SIG-M5 treated with dmso at 0.1 percent for 504 hours (cell line): ENCODE measurements at regions not wholly inside any gene's neighbourhood (a gene's known extent, or its start where the extent isn't known, plus 50 kb on each side); places are given as distances from the start of the nearest gene placed in this dataset.

Experiments used
- DNase-seq: peaks from one replicate; lab custom pipeline; 2025; ENCODE audit not compliant: unreplicated experiment; lab: John Stamatoyannopoulos, UW

DNA sequence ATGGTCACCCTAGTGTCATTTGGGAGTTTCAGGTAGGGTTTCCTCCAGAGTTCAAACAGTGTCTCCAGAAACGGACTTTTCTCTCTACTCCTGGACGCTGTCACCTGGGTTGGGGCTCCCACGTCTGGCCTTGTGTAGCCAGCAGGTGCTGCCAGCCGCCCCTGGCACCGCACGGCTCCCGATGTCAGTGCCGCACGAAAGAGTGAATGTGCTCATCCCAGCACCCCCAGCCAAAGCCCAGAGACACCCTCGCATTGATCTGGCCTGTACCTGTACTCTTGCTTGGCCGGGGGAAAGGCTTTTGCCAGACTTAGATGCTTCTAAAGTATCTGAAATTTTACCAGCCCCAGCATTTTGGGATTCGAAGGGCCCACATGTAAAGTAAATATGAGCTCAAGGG lies 351.9 kb downstream of the C16orf95 start:
- no peak for DNase-seq

DNA sequence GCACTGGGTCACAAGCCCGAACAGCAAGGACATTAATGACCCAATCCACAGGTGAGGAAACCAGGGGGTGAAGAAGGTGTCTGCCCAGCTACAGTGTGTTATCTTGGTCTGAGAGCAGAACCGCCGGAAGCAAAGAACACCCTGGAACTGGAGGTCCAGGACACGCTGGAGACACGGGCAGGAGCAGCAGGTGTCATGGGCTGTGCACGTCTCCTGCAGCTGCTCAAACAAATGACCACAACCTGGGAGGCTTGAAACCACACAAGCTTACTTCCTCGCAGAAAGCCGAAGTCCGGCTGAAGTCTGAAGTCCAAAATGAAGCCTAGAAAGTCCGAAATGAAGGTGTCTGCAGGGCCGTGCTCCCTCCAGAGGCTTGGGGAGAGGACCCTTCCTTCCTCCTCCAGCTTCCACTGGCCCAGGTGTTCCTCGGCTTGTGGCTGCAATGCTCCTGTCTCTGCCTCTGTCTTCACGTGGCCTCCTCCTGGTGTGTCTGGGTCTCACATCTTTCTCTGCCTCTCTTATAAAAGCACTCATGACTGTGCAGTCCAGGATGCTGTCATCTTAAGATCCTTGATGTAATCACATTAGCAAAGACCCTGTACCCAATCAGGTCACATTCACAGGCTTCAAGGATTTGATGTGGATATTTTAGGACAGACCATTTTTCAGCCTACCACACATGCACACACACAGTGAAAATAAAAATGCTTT lies 351.2 kb downstream of the C16orf95 start:
- DNase-seq: no peak

DNA sequence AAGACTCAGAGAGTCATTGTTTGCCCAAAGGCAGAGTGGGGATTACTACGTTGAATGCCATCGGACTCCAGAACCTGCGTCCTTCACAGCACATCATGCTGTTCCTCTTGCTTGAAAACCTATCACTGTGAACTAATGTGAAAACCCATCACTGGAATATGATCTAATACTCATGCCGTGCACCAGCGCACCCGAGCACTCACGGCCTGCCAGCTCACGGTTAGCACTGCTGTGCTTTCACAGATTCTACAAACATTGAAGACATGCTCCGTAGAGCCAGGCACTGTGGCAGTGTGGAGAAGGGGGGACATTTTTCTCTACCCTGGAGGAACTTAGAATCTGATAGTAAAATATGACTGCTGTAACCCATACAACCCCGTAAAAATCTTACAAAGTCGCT lies 350.4 kb downstream of the C16orf95 start:
- no peak for DNase-seq

DNA sequence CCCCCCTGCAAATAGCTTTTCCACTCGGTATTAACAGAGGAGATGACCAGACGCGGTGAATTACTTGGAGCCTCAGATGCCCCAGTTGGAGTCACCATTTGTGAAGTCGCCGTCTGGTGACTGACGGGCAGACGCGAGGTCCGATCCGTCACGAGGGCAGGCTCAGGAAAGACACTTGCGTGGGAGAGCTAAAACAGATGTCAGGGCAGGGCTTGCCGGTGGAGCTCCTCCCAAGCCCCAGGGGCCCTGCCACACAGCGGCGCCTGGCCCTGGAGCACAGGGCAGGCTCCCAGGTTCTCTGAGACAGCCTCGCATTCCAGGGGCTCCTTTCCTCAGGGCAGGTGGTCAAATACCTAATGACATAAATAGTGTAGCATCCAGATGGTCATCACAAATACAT lies 348.3 kb downstream of the C16orf95 start:
- no peak for DNase-seq

DNA sequence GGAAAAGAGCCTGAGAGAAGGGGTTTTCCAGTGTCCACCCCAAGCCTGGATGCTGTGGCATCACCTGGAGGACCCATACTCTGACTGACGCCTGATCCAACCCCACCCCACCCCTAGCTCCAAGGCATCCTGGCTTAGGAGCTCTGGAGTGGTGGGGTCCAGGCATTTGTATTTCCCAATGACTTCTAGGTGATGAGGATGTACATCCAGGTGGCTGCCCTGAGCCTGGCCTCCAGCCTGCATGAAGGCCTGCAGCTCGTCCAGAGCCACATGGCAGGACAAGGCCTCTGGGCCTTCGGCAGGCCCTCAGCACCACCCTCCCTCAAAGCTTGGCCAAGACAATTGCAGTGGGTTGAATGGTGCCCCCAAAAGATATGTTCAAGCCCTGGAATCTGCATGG lies 347.5 kb downstream of the C16orf95 start:
- no peak for DNase-seq

DNA sequence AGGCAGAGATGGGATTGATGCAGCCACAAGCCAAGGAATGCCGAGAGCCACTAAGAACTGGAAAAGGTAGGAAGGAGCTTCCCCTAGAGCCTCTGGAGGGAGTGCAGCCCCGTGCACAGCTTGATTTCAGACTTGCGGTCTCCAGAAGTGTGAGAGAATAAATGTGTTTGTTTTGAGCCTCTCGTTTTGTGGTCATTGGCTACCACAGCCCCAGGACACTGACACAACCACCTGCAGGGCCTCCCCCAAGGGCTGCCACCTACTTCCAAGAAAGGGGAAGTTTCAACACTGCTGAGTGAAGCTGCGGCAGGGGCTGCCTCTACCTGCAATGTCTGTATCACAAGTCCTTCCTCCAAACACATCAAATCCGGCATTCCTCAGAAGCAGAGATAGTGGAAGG lies 346.9 kb downstream of the C16orf95 start:
- DNase-seq: no peak

DNA sequence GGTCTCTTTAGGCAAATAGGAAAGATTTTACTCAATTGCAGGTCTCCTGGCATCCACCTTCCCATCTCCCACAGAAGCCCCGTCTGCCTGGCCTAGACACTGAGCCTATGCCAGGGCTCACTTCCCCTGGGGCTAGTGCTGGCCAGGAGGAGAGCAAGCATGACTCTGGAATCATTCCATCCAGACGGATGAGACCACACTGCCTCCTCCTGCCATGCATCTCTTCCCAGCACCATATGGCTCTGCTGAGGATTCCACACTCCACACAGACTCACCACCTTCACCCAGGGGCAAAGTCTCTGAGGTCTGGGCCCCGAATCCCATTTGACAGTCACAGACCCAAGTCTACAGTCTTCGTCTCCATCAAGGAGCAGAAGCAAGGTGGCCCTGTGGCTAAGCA lies 346.5 kb downstream of the C16orf95 start:
- DNase-seq: no peak

DNA sequence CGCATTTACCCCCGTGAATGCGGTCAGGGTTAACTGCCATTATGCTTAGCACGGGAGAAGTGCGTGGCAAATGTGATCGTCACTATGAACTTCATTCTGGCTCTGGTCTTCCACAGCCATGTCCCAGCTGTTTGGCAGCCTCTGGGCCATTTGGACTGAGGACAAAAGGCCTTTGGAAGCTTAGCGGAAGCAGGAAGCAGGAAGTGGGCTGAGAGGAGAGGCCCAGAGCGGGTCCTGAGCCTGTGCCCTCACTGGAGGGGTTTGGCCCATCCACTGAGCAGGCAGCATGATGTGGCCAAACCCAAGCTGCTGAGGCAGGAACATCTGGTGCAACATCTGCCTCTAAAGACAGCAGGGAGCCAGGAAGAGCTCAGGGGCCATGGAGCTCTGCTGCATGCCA lies 345.9 kb downstream of the C16orf95 start:
- no peak for DNase-seq

DNA sequence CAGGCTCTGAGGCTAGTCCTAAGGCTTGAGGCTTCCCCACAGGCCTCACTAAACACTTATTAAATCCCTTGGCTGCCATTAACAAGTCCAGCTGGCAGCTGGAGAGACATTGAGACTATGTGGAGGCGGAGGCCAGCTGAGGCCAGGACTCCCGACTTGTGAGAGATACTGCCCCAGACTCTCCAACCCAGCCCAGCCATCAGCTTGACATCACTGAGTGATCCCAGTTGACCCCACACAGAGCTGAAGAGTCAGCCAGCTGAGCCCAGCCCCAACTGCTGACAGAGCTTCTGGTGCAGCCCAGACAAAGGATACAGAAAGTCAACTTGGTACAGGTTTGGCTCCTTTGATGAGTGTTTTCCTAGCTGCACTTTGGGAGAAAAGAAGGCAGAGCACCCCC lies 343.1 kb downstream of the C16orf95 start:
- DNase-seq: no peak

DNA sequence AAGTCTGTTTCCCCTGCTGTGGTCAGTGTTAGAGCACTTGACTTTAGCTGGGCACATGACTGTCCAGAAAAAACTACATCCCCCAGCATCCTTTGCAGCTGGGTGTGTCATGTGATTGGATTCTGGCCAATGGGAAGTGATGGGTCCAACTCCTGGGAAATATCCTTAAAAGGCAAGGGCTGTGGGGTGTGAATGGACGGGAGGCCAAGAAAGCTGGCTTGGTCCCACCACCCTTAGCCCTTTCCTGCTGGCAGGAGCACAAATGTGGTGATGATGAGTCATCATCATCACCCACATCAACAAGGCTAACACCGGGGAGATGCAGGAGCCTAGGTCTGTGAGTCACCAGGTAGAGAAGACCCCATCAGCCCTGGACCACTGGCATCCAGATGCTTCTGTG lies 341.7 kb downstream of the C16orf95 start:
- DNase-seq: no peak

DNA sequence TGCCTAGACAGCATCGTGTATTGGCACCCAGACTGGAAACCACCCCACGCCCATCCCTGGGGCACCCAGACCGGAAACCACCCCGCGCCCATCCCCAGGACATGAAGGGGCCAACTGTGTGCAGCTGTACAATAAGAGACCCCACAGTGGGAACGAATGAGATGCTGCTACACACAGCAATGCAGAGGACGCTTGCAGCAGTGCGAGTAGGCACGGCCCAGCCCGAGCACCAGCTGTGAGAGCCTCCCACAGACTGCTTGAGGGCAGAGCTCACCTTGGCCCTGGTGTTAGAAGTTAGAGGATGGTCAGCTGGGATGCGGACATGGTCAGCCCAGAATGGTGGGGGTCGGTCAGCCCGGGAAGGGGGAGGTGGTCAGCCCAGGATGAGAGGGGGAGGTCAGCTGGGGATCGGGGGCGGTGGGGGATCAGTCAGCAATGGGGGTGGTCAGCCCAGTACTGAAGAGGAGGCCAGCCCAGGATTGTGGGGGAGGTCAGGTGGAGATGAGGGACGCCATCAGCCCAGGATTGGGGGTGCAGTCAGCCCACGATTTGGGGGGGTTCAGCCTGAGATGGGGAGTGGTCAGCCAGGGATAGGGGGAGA lies 340.0 kb downstream of the C16orf95 start:
- DNase-seq: no peak

DNA sequence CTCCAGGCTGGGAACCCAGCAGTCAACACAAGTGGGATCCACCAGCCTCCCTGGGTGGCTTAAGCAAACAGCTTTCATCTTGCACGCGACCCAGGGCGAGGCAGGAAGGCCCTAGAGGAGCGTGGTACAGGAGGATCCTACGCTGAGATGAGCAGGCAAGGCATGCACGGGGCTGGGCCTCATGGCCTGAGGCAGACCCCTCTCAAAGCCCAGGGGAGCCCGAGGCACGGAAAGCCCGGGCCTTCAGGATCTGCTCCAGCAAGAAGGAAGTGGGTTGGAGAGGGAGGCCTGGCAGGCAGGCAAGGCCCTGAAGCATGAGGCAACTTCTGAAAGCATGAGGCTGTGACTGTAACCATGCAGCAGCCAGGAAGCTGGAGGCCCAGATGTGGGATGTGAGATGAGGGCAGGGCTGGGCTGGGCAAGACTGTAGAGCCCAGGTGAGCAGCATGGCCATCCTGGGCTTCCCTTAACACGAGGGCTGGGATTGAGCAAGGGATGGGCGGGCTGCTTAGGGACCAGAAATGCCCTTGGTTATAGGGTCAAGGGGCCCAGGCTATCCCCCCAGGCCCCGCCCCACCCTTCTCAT lies 338.7 kb downstream of the C16orf95 start:
- no peak for DNase-seq

DNA sequence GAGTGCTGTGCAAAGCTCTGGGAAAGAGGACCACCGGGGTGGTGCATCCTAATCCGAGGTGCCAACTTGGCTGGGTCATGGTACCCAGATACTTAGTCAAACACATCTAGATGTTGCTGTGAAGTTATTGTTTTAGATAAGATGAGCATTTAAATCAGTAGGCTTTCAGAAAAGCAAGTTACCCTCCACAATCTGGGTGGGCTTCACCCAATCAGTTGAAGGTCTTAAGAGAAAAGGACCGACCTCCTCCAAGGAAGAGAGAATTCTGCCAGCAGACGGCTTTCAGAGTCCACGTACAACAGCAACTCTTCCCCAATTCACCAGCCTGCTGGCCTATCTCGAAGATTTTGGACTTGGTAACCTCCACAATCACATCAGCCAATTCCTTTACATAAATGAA lies 338.1 kb downstream of the C16orf95 start:
- no peak for DNase-seq

DNA sequence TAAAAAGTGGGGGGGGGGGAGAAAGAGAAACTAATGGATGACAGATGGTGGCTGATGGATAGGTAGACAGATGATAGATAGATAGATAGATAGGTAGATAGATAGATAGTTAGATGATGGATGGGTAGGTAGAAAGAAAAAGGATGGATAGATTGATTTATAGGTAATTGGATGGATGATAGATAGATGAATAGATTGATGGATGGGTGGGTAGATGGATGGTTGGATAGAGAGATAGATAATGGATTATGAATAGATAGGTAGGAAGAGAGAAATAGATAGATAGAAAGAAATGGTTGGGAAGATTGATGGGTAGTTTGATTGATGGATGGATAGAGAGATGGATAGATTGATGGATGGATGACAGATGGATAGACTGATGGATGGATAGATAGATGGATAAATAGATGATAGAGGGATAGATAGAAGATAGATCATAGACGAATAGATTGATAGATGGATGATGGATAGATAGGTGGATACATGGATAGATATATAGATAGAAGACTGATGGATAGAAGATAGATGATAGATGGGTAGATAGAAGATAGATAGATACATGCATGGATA lies 337.1 kb downstream of the C16orf95 start:
- DNase-seq: no peak

DNA sequence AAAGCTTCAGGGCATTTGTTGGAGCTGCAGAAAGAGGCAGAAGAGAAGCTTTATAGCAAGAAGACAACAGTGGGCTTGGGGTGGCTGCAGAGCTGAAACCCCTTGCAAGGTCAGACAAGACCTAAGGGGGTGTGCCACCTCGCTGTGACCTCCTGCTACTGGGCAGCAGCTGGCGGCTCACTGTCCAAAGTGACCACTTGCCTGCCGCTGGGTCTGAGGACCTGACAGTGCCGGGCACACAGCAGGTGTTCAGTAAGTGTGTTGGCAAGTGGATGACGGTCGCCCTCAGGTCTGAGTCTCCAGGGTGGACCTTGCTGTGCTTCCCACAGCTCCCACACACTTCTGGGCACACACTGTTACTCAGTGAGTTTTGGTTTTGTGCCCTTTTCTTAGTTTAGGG lies 336.5 kb downstream of the C16orf95 start:
- no peak for DNase-seq

DNA sequence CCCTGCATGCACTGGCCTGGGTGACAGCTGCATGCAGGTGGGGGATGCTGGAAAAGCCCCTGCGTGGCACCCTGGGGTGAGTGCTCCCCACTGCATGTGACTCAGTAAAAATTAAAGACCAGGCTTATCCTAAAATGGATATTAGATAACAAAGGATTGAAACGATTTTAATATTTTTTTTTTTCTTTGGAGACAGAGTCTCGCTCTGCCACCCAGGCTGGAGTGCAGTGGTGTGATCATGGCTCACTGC lies 334.9 kb downstream of the C16orf95 start:
- no peak for DNase-seq

DNA sequence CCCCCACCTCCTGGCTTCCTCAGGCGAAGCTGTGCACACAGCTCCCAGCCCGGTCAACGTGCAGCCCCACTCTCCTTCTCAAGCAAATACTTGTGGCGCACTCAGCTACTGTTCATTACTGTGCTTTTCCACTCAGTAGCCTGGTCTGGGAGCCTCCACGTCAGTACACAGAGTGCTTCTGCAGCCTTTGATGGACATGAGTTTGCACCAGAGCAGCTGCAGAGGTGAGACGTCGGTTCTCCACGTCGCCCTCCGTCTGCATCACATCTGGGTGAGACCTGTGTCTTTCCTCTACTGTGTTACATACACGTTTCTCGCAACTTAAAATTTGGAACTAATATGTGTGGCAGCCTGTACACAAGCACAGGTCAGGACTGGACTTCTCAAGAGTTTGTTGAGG lies 334.3 kb downstream of the C16orf95 start:
- DNase-seq: no peak

DNA sequence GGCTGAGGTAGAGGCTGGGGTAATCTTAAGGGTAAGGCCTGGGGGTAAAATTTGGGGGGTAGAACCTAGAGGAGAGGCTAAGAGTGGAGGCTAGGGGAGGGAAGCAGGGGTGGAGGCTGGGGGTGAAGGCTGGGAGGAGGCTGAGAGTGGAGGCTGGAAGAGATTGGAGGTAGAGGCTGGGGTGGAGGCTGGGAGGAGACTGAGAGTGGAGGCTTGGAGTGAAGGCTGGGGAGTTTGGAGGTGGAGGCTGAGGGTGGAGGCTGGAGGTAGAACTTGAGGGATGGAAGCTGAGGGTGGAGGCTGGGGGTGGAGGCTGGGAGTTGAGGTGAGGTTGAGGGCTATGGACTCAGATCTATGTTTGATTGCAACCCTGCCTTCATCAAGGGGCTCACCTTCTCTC lies 333.6 kb downstream of the C16orf95 start:
- DNase-seq: no peak

DNA sequence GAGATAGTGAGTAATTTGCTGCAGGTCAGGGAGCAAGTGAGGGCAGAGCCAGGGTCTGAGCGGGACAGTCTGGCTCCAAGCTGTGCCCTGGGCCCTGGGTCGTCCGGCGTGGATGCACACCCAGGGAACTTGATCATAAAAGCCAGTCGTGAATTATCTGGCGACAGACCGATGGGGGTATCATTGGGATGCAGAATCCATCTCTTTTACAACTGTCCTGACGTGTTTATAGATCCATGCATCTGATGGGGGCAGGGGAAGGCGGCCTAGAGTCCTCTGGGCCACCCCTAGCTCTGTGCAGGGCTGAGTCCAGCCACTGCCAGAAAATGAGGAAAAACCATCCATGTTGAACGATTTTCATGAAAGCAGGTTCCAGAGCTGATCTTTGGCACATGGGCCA lies 332.8 kb downstream of the C16orf95 start:
- DNase-seq: no peak

DNA sequence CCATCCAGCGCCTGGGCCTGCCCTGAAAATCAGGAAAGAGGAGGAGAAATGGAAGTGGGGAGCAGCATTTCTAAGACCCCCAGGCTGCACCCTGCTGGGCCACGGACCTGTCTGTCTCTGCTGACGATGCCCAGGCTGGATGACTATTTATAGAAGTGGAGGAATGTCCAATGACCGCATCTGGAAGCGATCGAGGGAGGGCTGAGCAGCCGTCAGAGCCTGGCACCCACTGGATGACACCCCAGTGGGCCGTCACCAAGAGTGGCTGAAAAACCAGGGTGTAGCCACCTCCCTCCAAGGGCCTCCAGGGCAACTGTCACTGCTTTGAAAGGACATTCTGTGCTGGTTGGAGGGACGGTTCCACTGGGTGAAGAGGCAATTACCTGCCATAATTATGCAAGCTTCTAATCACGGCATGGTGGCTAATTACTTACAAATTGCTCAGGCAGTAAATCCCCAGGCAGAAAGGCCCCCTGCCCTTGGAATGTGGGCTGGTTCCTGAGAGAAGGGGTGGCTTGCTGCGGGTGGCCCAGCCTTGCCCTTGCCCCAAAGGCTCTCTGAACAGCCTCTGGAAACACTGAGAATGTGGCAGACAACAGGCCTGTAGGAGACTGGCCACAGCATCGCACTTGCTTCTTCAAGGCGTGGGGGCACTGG lies 332.1 kb downstream of the C16orf95 start:
- no peak for DNase-seq

DNA sequence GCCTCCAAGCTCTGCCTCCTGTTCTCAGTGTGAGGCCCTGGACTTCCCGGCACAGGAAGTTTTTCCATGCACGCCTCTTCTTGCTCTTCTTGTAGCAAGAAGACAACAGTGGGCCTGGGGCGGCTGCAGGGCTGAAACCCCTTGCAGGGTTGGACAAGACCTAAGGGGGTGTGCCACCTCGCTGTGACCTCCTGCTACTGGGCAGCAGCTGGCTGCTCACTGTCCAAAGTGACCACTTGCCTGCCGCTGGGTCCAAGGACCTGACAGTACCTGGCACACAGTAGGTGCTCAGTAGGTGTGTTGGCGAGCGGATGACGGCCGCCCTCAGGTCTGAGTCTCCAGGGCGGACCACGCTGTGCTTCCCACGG lies 331.6 kb downstream of the C16orf95 start:
- no peak for DNase-seq

DNA sequence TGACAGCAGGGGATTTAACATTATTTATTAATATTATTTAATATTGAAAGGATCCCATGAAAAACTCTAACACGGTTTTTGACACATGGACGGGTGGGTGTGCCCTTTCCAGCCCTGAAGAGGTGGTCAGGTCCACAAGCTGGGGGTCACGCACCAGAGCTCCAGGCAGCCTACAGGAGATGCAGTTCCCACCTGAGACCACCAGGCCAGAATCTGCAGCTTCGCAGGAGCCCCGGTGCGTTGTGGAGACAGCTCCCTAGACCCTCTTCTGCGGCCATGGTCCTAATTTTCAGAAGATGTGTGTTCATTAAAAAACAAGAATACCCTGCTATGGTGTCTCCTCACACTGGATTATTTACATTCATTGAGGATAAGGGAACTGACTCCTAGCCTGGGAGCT lies 331.1 kb downstream of the C16orf95 start:
- DNase-seq: no peak
